T follicular helper cell (primary cell): ENCODE measurements at regions not wholly inside any gene's neighbourhood (a gene's known extent, or its start where the extent isn't known, plus 50 kb on each side); places are given as distances from the start of the nearest gene placed in this dataset.
"Not testable (repeated sequence)": the region's sequence is repeated elsewhere in the genome, so short reads cannot be mapped to it uniquely, and the experiment has no call there.

Experiments used
- DNase-seq: peaks from one replicate; pipeline ENCODE4 v3.0.0-alpha.2; 2020; ENCODE audit warnings: low read depth

DNA sequence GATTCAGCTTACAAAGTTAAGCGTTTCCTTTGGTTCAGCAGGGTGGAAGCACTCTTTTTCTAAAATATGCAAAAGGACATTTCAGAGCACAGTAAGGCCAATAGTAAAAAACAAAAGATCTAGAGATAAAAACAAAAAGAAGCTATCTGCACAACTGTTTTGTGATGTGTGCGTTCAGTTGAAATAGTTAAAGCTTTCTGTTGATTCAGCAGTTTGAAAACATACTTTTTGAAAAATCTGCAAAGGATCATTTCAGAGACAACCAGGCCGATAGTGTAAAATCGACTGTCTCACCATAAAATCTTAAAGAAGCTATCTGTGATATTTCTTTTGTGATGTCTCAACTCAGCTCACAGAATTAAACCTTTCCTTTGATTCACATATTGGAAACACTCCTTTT lies 300.0 kb upstream of the ALG10B start:
- no peak for DNase-seq

DNA sequence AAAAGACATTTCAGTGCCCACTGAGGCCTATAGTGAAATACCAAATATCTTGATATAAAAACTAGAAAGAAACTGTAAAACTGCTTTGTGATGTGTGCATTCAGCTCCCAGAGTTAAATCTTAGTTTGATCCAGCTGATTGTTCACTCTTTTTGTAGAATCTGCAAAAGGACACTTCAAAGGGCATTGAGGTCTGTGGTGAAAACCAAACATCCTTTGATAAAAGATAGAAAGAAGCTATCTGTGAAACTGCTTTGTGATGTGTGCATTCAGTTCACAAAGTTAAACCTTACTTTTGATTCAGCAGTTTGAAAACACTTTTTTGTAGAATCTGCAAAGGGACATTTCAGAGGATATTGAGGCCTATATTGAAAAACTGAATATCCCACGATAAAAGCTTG lies 290.7 kb upstream of the ALG10B start:
- DNase-seq, result no peak

DNA sequence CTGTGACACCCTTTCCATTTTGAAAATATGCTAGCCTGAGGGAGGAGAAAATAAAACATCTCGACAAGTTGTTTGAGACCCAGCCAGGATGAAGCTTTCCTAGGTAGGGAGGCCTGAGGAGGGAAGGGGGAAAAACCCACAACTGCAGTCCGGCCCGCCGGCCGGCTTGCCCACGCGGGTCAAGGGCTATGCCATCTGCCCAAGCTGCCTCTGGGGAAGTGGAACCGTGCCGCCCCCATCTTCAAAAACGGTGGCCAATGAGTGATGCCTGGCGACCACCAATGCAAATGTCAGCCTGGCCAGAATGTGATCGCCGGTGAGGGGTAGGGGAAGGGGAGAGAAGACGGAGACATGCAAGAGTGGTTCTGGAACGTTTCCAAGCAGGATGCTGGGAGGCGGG lies 263.5 kb upstream of the ALG10B start:
- no peak for DNase-seq

DNA sequence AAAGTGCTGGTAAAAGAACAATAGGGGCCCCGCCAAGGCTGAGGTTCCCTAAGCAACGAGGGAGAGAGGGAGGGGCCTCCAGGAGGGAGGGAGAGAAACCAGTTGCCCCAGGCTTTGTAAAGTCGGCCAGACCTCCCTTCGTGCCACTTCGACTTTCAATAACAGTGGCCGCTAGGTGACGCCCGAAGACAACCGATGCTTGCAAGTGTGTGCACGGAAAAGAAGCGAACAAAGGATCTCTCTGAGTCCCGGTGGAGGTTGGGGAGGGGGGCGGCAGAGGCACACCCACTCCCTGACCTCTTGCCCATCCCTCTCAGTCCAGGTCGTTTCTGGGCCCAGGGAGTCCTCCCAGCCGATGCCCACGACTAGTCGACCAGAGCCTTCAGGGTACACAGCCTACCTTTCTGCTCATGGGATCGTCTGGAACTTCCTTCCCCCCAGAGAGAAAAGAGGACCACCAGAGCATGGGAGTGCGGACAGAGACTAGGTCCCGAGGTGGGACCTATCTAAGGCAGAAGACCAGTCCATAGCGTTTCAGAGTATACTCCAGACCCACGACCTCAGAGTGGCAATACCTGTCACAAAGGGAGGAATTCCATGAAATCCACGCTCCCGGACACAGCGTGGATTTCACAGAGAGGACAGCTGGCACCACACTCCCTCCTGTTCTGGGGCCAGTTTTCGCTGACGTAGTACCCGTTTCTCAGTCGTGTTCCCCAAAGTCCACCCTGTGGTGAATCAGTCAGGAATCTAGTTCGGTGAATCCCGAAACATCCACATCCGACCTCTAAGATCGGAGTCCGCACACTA lies 262.7 kb upstream of the ALG10B start:
- DNase-seq, result no peak

- no peak for DNase-seq
These were observed 259.6 kb upstream of the ALG10B start for GRCh38 chr12:38056701-38057689.

GRCh38 chr12:38099686-38100085 lies 216.9 kb upstream of the ALG10B start:
- no peak for DNase-seq

DNA sequence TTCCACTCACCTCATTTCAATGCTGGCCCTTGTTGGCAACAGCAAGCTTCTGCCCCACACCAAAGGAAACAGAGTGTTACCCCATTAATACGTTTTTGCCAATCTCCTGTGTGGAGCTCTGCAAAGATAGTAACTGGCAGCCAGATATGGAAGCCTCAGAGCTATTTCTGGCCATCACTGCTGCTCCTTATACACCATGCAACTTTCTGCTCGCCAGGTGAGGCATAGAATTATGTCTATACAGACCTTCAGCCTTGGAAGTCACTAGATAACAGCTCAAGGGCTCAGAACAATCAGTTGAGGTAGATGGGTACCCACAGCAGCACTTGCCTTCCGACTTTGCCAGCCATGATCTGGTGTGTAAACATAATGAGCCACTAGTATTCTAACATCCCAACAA lies 214.8 kb upstream of the ALG10B start:
- no peak for DNase-seq

- DNase-seq, result no peak
These were observed 214.4 kb upstream of the ALG10B start for GRCh38 chr12:38102197-38102596.

DNA sequence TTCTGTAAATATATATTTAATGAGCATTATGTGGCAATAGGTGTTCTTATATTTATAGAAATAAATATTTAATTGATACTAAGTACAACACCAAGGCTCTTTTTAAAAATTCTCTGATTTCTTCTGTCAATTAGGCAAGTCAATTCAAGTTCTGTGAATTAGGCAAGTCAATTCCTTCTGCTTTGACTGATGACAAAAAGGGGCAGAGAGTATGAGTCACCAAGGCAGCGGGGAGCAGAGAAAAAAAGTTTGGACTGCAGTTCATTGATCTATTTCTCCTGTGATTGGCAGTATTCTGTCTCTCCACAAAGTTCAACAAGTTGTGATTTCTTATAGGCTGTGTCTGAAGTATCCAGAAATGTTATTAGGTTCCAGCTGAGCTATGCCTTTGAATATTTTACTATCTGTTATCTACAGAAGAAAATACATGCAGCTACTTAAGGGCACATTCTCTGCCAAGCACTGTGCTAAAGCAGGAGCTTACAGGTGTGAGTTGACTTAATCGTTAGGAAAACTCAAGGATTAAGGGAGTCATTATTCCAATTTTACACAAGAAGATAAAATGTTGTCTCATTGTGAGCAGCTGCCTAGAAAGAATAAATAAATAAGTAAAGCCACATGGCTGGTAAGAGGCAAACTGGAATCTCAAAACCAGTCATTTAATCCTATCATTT lies 206.4 kb upstream of the ALG10B start:
- no peak for DNase-seq

- DNase-seq, result no peak
These were observed 202.6 kb upstream of the ALG10B start for GRCh38 chr12:38113991-38114390.

- DNase-seq, result no peak
These were observed 199.6 kb upstream of the ALG10B start for GRCh38 chr12:38116968-38117367.

GRCh38 chr12:38118632-38119031 lies 197.9 kb upstream of the ALG10B start:
- no peak for DNase-seq

DNA sequence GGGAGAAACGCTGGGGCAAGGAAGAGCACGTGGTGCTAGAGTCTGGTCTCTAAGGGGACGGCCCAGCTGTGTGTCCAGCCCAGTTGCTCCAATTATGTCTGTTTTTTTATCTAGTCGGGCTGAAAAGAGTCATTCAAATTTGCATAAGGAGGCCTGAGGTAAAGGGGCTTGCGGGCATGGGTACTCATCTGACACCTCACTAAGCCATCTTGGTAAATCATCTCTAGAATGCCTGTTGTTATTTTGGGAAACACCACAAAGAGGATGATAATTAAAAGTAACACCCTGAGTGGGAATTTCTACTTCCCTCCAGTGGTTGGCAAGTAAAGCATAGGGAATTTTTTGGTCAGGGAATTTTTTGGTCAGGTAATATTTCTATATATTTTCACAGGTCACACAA lies 196.1 kb upstream of the ALG10B start:
- DNase-seq, result no peak

DNA sequence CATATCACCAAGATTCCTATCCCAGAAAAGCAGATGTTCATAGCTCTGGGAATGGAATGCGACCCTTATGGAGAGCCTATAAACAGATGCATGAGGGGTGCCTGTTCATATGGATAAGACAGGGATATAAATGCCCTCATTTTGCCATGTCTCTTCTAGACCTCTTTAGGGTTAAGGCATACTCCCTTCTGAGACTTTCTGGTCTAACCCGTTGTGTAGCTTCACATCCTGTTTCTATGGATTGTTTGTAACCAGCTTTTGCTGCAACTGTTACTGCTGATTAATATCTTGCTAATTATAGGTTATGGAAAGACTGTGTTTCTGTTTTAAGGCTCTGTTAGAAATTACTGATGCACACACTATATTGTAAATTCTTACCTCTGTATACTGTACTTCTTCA lies 193.5 kb upstream of the ALG10B start:
- DNase-seq, result not testable (repeated sequence)

DNA sequence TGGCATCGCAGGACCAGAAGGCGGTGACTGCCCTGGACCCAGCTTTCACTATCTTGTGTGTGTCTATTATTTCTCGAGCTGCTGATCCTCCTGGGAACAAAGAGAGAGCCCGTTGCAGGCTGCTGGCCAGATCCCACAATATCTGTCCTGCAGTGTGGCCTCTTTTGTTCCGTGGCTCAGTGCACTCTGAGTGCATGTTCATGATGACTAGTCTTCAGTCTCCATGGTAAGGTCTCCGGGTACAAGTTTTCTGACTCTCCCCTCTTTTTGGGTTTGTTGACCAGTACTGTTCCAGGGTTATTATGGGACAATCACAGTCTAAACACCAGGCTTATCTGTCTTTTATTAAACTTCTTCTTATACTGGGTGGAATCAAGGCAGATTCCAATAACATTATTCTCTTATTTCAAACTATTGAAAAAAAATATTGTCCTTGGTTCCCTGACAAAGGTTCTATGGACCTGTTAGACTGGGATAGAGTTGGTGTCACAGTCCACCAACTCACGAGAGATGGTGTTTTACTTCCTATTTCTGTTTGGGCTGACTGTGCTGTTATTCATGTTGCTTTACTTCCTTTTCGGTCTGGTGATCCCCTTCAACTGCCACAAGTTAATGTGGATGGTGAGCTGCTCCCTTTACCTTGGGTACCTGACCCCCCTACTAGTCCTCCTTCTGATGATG lies 192.9 kb upstream of the ALG10B start:
- no peak for DNase-seq

GRCh38 chr12:38124247-38125012 lies 192.1 kb upstream of the ALG10B start:
- DNase-seq, result no peak

GRCh38 chr12:38132139-38132538 lies 184.4 kb upstream of the ALG10B start:
- DNase-seq, result no peak

DNA sequence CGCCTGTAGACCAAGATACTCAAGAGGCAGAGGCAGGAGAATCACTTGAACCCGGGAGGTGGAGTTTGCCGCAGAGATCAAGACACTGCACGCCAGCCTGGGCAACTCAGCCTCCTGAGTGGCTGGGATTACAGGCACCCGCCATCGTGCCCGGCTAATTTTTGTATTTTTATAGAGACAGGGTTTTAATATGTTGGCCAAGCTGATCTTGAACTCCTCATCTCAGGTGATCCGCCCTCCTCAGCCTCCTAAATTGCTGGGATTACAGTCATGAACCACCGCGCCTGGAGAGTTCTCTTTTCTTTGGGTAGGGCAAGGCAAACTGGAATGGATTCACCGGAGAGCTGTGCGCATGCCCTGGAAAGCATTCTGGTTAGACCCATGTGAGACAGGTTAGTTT lies 179.3 kb upstream of the ALG10B start:
- DNase-seq, result no peak

DNA sequence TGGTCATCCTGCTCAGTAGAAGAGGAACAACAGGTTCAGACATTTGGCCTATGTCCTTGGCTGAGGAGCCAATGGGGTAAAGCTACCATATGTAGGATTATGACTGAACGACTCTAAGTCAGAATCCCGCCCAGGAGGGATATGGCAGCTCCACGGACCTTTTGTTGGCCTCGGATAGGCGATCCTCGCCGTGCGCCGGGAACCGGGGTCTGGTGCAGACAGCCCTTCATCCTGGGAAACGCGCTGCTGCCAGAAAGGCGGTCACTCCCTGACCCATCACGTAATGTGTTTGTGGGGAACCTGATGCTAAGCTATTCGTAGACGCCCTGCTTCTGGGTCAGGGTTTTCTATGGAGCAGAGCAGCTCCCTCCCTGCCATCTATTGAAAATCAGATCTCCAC lies 178.9 kb upstream of the ALG10B start:
- DNase-seq, result no peak

- peak; percentile 30 for DNase-seq
These were observed 178.1 kb upstream of the ALG10B start for GRCh38 chr12:38138225-38139221.
